Spleen (tissue), 3 donors: ENCODE measurements at regions not wholly inside any gene's neighbourhood (a gene's known extent, or its start where the extent isn't known, plus 50 kb on each side); places are given as distances from the start of the nearest gene placed in this dataset.

Source experiments
- POLR2A ChIP-seq, 3 donors: fragments of 450-650 bp; IDR thresholded peaks; one replicate each; pipeline ENCODE4 v1.5.1; 2017; ENCODE audit warnings: antibody characterized with exemption in 3 of 3, mild to moderate bottlenecking in 1 of 3
- POLR2AphosphoS5 ChIP-seq, 3 donors: sonication (generic); formaldehyde crosslinking; IDR thresholded peaks; one replicate each; pipeline ENCODE4 v1.5.1; 2017; ENCODE audit warnings: antibody characterized with exemption in 3 of 3

- TF ChIP-seq POLR2A (IDR thresholded peaks at IDR 0.05) (no peak), POLR2AphosphoS5 (IDR thresholded peaks at IDR 0.05) (no peak)
Observed at GRCh38 chr3:80215191-80215590, 447.4 kb upstream of the ROBO1 start.
